Kasumi-1 (cell line): ENCODE measurements at regions not wholly inside any gene's neighbourhood (a gene's known extent, or its start where the extent isn't known, plus 50 kb on each side); places are given as distances from the start of the nearest gene placed in this dataset.

ENCODE experiments used
- DNase-seq, 2 experiments: peaks; one replicate each; lab custom pipeline; 2025; lab: John Stamatoyannopoulos, UW

GRCh38 chr5:81856948-81857928, 106.3 kb upstream of the SSBP2 start:
- DNase-seq = peak; percentile 66 to 80

GRCh38 chr5:81855591-81855990, 104.7 kb upstream of the SSBP2 start:
- DNase-seq = no peak

GRCh38 chr5:81854915-81855314, 104.0 kb upstream of the SSBP2 start:
- DNase-seq = no peak

GRCh38 chr5:81854485-81854884, 103.6 kb upstream of the SSBP2 start:
- DNase-seq = no peak

GRCh38 chr5:81853030-81853357, 102.1 kb upstream of the SSBP2 start:
- DNase-seq = no peak

- DNase-seq = peak; percentile 9 to 16
Observed at GRCh38 chr5:81852291-81853029, 101.6 kb upstream of the SSBP2 start.

- peak; percentile 93 to 94 for DNase-seq
Observed at GRCh38 chr5:81851481-81852178, 100.7 kb upstream of the SSBP2 start.

- no peak for DNase-seq
Observed at GRCh38 chr5:81850501-81851357, 99.8 kb upstream of the SSBP2 start.

- no peak for DNase-seq
Observed at GRCh38 chr5:81849770-81850367, 99.0 kb upstream of the SSBP2 start.

- peak; percentile 56 to 67 for DNase-seq
Observed at GRCh38 chr5:81848362-81848880, 97.5 kb upstream of the SSBP2 start.

GRCh38 chr5:81846301-81846700, 95.4 kb upstream of the SSBP2 start:
- no peak for DNase-seq

- no peak for DNase-seq
Observed at GRCh38 chr5:81843845-81844244, 92.9 kb upstream of the SSBP2 start.

GRCh38 chr5:81842795-81843398, 92.0 kb upstream of the SSBP2 start:
- no peak for DNase-seq

- no peak for DNase-seq
Observed at GRCh38 chr5:81839034-81839433, 88.1 kb upstream of the SSBP2 start.

GRCh38 chr5:81838307-81838906, 87.5 kb upstream of the SSBP2 start:
- DNase-seq = peak; percentile 59 to 66

- DNase-seq = no peak
Observed at GRCh38 chr5:81837667-81838306, 86.9 kb upstream of the SSBP2 start.

- DNase-seq = no peak
Observed at GRCh38 chr5:81835814-81836367, 85.0 kb upstream of the SSBP2 start.

- DNase-seq = no peak
Observed at GRCh38 chr5:81834021-81834660, 83.2 kb upstream of the SSBP2 start.

- DNase-seq = peak; percentile 74 to 77
Observed at GRCh38 chr5:81830596-81830995, 79.7 kb upstream of the SSBP2 start.
